ENCODE measurements at regions not wholly inside any gene's neighbourhood (a gene's known extent, or its start where the extent isn't known, plus 50 kb on each side); places are given as distances from the start of the nearest gene placed in this dataset.
A peak's percentile ranks its signal among the peaks of the same experiment; 100 is the strongest.
"Not testable (repeated sequence)": the region's sequence is repeated elsewhere in the genome, so short reads cannot be mapped to it uniquely, and the experiment has no call there.

DNA sequence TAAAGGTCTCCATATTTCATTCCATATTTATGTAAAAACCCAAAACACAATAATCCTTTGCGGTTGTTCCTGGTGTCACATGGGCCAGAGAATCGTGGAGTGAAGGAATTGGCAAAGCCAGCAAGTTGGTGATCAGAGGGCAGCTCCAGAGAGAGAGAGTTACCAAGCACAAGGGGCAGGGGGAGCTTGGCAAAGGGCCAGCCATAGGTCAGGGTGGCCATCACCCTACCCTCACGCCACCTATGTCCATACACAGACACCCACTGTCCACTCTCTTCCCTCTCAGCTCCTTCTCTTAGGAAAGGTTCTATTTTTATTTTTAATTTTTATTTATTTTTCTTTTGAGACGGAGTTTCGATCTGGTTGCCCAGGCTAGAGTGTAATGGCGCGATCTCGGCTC lies 163.2 kb upstream of the JARID2 start:
- FAIRE-seq: no peak

DNA sequence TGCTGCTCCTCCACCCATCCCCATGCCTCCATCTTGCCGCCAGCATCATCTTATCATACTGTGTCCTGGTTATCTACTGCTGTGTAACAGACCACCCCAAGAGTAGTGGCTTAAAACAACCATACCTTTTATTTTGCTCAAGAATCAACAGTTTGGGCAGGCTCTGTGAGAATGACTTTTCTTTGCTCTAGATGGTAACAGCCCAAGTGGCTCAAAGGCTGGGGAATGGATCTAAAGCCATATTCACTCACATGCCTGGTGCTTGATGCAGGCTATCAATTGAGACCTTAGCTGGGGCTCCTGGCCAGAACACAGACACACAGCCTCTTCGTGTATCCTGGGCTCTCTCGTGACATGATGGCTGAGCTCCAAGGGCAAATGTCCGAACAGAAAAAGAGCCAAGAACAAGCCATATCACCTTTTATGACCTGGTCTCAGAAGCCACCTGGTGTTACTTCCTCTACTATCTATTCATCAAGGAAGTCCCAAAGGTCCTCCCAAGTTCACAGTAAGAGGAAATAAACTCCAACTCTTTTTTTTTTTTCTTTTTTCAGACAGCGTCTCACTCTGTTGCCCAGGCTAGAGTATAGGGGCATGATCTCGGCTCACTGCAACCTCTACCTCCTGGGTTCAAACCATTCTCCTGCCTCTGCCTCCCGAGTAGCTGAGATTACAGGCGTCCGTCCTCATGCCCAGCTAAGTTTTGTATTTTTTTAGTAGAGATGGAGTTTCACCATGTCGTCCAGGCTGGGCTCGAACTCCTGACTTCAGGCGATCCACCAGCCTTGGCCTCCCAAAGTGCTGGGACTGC lies 159.3 kb upstream of the JARID2 start:
- FAIRE-seq: no peak

GRCh38 chr6:15087186-15087589 lies 158.7 kb upstream of the JARID2 start:
- no peak for FAIRE-seq

GRCh38 chr6:15088904-15089568 lies 156.8 kb upstream of the JARID2 start:
- no peak for FAIRE-seq

DNA sequence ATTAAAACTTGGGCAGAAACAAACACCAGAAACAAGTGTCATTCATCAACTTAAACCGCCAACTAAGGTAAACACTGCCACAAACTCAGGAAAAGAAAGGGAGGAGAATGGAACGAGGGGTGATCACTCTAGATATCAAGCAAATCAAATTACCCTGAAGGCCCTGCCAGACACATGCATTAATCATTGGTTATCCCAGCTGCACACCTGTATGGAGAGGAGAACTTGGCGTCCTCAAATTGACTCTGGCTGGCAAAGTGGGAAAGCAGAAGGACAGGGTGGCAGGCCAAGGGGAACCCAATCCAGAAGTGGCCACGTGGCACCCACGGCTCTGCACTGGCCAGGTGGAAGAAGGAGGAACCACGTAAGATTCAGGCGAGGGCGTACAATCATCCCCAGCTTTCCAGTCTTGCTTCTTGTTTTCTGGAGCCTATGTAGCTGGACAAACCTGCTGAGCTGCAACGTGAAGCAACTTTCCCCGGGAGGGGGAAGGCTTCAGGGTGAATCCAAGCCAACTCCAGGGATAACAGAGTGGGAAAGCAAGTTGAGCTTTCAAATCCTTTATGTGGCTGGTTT lies 156.2 kb upstream of the JARID2 start:
- FAIRE-seq: no peak

- FAIRE-seq: no peak
Measured at GRCh38 chr6:15090145-15090579, 155.7 kb upstream of the JARID2 start.

DNA sequence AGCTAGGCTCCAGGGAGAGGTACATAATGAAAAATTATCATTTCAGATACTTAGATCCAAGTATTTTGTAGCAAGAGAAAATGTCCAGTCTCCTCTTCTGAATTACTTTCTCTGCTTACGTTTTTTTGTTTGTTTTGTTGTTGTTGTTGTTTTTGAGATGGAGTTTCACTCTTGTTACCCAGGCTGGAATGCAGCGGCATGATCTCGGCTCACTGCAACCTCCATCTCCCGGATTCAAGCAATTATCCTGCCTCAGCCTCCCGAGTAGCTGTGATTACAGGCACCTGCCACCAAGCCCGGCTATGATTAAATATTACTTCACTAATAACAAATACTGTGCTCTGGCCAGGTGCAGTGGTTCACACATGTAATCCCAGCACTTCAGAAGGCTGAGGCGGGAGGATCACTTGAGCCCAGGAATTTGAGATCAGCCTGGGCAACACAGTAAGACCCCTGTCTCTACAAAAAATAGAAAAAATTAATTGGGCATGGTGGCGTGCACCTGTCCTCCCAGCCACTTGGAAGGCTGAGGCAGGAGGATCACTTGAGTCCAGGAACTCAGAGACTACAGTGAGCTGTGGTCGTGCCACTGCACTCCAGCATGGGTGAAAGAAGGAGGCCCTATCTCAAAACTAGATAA lies 155.0 kb upstream of the JARID2 start:
- no peak for FAIRE-seq

- no peak for FAIRE-seq
Measured at GRCh38 chr6:15096894-15097837, 148.7 kb upstream of the JARID2 start.

DNA sequence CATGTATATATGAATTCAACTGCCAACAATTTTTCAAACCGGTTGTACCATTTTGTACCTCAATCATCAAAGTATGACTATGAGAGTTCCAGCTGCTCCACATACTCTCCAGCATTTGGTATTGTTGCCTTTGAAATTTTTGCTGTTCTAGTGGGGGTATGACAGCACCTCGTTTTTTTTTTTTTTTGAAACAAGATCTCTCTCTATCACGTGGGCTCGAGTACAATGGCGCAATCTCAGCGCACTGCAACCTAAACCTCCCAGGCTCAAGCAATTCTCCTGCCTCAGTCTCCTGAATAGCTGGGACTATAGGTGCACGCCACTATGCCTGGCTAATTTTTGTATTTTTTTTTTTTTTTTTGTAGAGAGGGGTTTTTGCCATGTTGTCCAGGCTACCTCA lies 144.7 kb upstream of the JARID2 start:
- FAIRE-seq: no peak

DNA sequence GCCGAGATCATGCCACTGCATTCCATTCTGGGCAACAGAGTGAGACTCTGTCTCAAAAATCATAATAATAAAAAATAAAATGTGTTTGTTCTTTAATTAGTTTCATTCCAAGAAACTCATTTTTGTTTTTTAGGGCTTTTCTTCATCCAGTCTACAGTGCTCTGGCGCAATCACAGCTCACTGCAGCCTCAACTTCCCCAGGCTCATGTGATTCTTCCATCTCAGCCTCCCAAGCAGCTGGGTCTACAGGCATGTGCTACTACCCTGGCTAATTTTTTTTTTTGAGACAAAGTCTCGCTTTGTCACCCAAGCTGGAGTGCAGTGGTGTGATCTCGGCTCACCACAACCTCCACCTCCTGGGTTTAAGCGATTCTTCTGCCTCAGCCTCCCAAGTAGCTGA lies 143.6 kb upstream of the JARID2 start:
- no peak for FAIRE-seq

GRCh38 chr6:15106958-15107643 lies 138.8 kb upstream of the JARID2 start:
- no peak for FAIRE-seq

GRCh38 chr6:15107644-15108382 lies 138.1 kb upstream of the JARID2 start:
- no peak for FAIRE-seq

- no peak for FAIRE-seq
Measured at GRCh38 chr6:15108383-15108715, 137.5 kb upstream of the JARID2 start.

GRCh38 chr6:15109338-15110090 lies 136.4 kb upstream of the JARID2 start:
- peak; percentile 97 for FAIRE-seq

GRCh38 chr6:15110726-15111354 lies 135.0 kb upstream of the JARID2 start:
- no peak for FAIRE-seq

GRCh38 chr6:15111576-15111975 lies 134.3 kb upstream of the JARID2 start:
- not testable (repeated sequence) for FAIRE-seq

DNA sequence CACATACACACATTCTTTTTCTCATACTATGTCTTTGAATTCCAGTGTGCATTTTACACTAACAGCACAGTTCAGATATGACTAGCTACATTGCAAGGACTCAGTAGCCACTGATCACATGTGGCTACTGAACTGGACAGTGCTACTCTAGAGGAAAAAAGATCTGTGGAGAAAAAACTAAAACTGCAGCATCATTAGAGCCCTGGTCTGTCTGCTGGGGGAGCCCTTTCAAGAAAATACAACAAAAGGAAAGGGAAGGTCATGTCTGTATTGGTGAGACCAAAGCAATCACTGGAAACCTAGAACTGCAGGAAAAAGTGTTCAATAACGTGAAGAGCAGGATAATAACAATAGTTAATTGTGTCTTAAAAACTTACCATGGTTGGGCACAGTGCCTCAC lies 132.3 kb upstream of the JARID2 start:
- no peak for FAIRE-seq

DNA sequence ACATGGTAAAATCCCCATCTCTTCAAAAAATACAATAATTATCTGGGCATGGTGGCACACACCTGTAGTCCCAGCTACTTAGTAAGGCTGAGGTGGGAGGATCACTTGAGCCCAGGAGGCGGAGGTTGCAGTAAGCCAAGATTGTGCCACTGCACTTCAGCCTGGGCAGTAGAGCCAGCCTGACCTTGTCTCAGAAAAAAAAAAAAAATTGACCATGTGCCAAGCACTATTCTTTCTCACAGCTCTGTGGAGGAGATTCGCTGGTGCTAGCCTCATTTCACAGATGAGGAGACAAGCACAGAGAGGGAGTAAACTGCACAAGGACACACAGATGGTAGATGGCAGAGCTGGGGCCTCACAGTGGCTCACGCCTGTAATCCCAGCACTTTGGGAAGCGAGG lies 131.8 kb upstream of the JARID2 start:
- no peak for FAIRE-seq

DNA sequence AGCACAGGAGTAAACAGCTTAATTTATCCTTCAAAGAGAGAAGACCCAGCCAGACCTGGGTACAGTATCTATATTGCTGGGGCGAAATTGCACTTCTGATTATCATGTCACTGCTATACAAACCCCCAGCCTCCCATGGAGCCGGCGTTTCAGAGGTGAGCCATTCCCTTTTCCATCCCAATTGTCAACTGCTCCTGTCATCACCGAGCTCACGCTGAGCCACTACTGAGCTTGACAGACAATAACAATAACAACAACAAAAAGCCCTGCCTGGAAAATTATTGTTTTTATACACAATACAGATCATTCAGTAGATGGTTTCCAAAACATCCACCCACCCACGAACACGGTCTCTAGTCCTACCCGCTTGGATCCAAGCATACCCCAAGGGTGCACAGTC lies 129.0 kb upstream of the JARID2 start:
- no peak for FAIRE-seq

GRCh38 chr6:15121443-15121842 lies 124.4 kb upstream of the JARID2 start:
- no peak for FAIRE-seq
